Retina (tissue), 1 donor: ENCODE measurements at regions not wholly inside any gene's neighbourhood (a gene's known extent, or its start where the extent isn't known, plus 50 kb on each side); places are given as distances from the start of the nearest gene placed in this dataset.
"Not testable (repeated sequence)": the region's sequence is repeated elsewhere in the genome, so short reads cannot be mapped to it uniquely, and the experiment has no call there.

Experiments
- DNase-seq: peaks from one replicate; pipeline ENCODE4 v3.0.0-alpha.2; 2016

DNA sequence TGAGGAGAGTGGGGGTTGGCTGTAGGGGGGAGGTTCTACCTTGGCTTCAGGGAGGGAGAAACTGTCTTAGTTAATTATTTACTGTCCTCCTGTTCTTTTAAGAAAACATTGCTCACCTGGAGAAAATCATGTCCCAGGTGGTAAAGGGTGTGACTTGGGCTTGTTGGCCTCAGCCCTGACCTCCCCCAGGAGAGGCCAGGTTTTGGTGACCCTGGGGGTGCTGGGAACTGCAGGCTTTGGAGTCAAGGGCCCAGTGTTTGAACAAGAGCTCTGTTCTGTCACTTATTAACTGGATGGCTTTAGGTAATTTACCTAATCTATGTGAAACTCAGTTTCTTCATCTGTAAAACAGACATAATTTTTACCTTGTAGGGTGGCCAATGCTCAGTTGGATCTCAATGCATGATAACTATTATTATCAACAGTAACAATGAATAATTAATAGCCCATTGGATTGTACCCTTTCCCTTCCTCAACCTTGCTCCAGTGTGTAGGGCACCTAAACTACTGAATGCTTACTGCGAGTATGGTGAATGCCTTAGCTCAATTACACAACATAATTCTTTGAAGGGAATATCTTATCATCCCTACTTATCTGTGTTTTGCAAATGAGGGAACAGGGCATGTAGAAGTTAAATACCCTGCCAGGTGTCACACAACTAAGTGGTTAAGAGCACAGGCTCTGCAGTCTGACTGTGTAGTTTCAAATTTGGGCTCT is 959.4 kb upstream of the DEFB115 start:
- DNase-seq, result not testable (repeated sequence)

GRCh38 chr20:30300220-30300642 is 957.2 kb upstream of the DEFB115 start:
- peak; percentile 45 for DNase-seq

- not testable (repeated sequence) for DNase-seq
Measured at GRCh38 chr20:30302786-30303185, 954.7 kb upstream of the DEFB115 start.

DNA sequence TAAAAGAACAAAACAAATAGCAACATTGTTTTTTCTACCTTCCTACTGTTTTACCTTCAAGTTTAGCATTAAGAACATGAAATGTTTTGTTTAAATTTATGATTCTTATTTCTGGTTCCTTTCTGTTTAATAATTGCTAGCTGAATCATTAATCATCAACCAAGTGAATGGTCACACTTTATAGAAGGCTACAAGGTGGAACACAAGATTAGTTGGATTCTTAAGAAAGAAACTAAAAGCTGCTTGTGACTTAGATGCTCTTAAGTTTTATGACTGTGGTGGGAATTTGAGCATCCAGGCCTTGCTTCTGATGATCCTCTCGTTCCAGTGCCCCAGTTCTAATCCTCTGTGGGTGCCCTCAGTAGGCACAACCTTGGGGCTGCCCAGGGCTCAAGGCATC is 947.5 kb upstream of the DEFB115 start:
- not testable (repeated sequence) for DNase-seq

- DNase-seq, result not testable (repeated sequence)
Measured at GRCh38 chr20:30310385-30310784, 947.1 kb upstream of the DEFB115 start.

GRCh38 chr20:30312220-30312619 is 945.2 kb upstream of the DEFB115 start:
- DNase-seq, result not testable (repeated sequence)

- DNase-seq, result not testable (repeated sequence)
Measured at GRCh38 chr20:30313660-30314059, 943.8 kb upstream of the DEFB115 start.

GRCh38 chr20:30316063-30316462 is 941.4 kb upstream of the DEFB115 start:
- DNase-seq, result peak; percentile 35

DNA sequence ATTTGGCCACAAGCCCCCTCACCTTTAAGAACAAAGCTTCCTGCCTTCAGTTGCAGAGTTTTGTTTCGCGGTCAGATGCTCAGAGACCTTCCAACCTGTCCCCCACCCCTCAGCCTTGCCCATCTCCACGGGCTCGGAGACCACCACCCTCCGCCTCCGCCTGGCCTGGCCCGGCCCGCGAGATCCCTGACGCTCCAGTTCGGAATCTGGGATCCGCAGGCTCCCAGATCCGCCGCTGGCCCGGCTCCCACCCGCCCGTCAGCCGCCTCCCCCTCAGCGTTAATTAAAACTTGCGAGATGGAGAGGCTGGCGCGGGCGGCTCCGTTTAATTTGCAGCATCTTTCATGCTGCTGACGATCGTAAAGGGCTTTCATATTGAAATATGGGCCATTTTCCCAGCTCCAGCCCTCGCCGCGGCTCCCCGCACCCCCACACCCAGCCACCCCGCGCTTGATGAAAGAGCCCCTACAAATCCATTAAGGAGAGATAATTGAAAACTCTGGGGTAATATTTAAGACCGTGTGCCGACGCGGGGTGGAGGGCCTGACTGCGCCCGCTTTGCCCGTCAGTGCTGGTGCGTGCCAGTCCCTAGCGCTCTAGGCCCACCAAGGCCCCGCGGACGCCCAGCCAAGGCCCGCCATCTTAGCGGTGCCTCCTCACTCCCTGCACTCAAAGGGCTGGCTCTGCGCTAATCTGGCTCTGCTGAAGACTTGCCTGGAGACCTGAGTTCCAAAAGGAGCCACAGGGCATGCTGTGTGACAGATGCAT is 940.7 kb upstream of the DEFB115 start:
- DNase-seq, result peak; percentile 9

GRCh38 chr20:30333744-30334143 is 923.7 kb upstream of the DEFB115 start:
- not testable (repeated sequence) for DNase-seq

GRCh38 chr20:30337556-30337955 is 919.9 kb upstream of the DEFB115 start:
- not testable (repeated sequence) for DNase-seq

- not testable (repeated sequence) for DNase-seq
Measured at GRCh38 chr20:30348932-30349331, 908.5 kb upstream of the DEFB115 start.

- not testable (repeated sequence) for DNase-seq
Measured at GRCh38 chr20:30356854-30357467, 900.5 kb upstream of the DEFB115 start.

DNA sequence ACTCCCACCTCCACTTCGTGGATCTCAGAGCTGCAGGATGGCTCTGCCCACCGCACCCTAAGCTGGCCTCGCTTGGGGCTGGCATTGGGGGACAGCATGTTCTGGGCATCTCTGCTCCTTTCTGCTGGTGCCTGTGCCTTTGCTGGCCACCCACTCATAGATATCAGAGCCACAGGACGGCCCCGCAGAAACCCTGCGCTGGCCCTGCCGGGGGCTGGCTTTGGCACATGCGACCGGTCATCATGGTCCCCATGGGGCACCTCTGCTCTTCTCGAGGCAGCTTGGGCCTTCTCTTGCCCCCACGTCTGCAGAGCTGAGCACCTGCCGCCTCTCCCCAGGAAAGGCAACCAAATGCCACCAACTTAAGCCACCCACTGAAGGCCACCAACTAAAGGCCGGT is 895.7 kb upstream of the DEFB115 start:
- not testable (repeated sequence) for DNase-seq

DNA sequence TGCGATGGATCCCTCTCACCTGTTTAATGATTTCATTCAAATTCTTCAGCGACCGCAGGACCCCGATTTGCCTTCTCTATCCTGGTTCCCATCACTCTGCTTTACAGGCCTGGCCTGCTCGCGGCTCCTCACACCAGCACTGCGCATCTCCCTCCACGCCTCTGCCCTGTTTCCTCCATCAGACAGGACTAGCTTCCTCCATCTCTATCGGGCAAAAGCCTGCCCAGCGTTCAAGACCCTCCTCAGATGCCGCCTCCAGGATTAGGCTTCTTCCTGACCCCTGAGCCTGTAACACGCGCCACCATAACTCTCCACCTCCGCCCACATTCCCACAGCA is 881.1 kb upstream of the DEFB115 start:
- DNase-seq, result not testable (repeated sequence)

- DNase-seq, result peak; percentile 91
Measured at GRCh38 chr20:30376767-30377658, 880.5 kb upstream of the DEFB115 start.

DNA sequence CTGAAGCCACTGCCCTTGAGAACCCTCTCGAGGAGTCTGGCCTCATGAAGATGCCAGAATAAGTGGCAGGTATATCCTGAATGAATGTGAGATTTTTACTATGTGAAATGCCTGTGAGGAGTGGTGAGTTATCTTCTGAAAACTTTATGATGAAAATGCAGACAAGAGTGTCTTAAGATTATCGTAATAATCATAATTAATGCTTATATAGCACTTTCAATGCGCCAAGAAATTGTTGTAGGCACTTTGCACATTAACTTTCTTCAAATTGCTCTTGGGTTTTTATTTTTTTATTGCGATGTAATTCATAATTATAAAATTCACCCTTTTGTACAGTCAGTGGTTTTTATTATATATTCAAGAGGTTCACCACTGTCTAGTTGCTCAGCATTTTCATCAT is 879.1 kb upstream of the DEFB115 start:
- DNase-seq, result not testable (repeated sequence)

- DNase-seq, result not testable (repeated sequence)
Measured at GRCh38 chr20:30378721-30379120, 878.7 kb upstream of the DEFB115 start.

DNA sequence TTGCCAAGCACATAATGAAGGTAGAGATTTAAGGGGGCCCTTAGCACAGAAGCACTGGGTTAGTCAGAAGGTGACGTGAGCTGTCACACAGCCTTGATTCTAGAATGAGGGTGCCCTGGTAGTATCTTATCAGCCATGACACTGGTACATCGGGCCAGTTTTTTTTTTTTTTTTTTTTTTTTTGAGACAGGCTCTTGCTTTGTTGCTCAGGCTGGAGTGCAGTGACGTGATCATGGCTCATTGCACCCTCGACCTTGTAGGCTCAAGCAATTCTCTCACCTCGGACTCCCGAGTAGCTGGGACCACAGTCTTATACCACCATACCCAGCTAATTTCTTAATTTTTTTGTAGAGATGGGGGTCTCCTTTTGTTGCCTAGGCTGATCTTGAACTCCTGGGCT is 872.6 kb upstream of the DEFB115 start:
- not testable (repeated sequence) for DNase-seq

GRCh38 chr20:30386099-30386498 is 871.4 kb upstream of the DEFB115 start:
- DNase-seq, result not testable (repeated sequence)

DNA sequence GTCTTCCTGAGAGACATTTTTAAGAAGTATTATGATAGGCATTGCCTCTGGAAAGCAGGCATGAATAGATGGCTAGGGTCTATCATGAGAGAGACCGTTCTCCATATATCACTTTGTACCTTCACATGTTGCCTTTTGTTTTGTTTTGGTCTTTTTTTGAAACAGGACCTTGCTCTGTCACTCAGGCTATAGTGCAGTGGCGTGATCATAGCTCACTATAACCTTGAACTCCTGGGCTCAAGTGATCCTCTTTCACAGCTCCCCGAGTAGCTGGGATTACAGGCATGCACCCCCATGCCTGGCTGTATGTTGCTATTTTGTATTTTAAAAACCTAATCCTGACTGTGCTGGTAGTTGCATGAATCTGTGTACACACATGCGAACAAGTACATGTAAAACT is 869.6 kb upstream of the DEFB115 start:
- not testable (repeated sequence) for DNase-seq

GRCh38 chr20:30393523-30393922 is 863.9 kb upstream of the DEFB115 start:
- DNase-seq, result not testable (repeated sequence)

- DNase-seq, result not testable (repeated sequence)
Measured at GRCh38 chr20:30397111-30397510, 860.4 kb upstream of the DEFB115 start.
